ENCODE measurements at regions not wholly inside any gene's neighbourhood (a gene's known extent, or its start where the extent isn't known, plus 50 kb on each side); places are given as distances from the start of the nearest gene placed in this dataset.

GRCh38 chr10:8453587-8453986 is 399.1 kb downstream of the GATA3 start:
- TF ChIP-seq POLR2A (IDR thresholded peaks at IDR 0.05; ENCODE audit: low read depth, low read length) (no peak), CTCF (conservative IDR thresholded peaks at IDR 0.05; ENCODE audit: low read depth, low read length) (no peak), CEBPB (IDR thresholded peaks at IDR 0.05; ENCODE audit: low read depth, low read length) (no peak), RAD21 (IDR thresholded peaks at IDR 0.05; ENCODE audit: low read length) (no peak), USF2 (IDR thresholded peaks at IDR 0.05; ENCODE audit: low read depth, low read length) (no peak), ELK1 (IDR thresholded peaks at IDR 0.05; ENCODE audit: borderline replicate concordance, low read depth, low read length) (no peak), SMC3 (IDR thresholded peaks at IDR 0.05; ENCODE audit: low read depth, low read length) (no peak), BHLHE40 (IDR thresholded peaks at IDR 0.05; ENCODE audit: low read depth, low read length) (no peak)

Data from IMR-90 (cell line).